BJ (cell line): ENCODE measurements at regions not wholly inside any gene's neighbourhood (a gene's known extent, or its start where the extent isn't known, plus 50 kb on each side); places are given as distances from the start of the nearest gene placed in this dataset.

Experiments used
- CTCF ChIA-PET: fragments of 350-600 bp; formaldehyde crosslinking; extraction: SDS; loops from one replicate; lab custom pipeline; 2021; ENCODE audit warnings: antibody characterized with exemption, inconsistent platforms; lab: Yijun Ruan, JAX
- POLR2A ChIA-PET: fragments of 300-600 bp; sonication (Branson Sonifier 250); formaldehyde crosslinking; extraction: SDS; loops from one replicate; lab custom pipeline; 2021; ENCODE audit warnings: antibody characterized with exemption; lab: Charles Lee
- DNase-seq: peaks from one replicate; pipeline ENCODE4 v3.0.0-alpha.2; 2011; ENCODE audit warnings: low read depth
- H3K27me3 ChIP-seq: 2 replicates; pipeline ENCODE4 v1.6.0; 2011; ENCODE audit warnings: low read length; ENCODE audit not compliant: control insufficient read depth, insufficient read depth
- H3K36me3 ChIP-seq: 2 replicates; pipeline ENCODE4 v1.5.1; 2011; ENCODE audit warnings: low read length; ENCODE audit not compliant: control insufficient read depth, insufficient read depth
- H3K4me3 ChIP-seq: 2 replicates; pipeline ENCODE4 v1.5.1; 2011; ENCODE audit warnings: low read depth, mild to moderate bottlenecking, control low read depth, low read length
- CTCF ChIP-seq: IDR thresholded peaks from 2 replicates; pipeline ENCODE4 v1.5.1; 2011; ENCODE audit warnings: low read depth, mild to moderate bottlenecking, control low read depth, inconsistent platforms, low read length, moderate library complexity; ENCODE audit not compliant: insufficient read depth

GRCh38 chr9:90428517-90428916 is 214.1 kb downstream of the DIRAS2 start:
- Histone ChIP-seq H3K27me3 (no peaks in the 10 kb centered on the region), H3K36me3 (no peaks in the 10 kb centered on the region), H3K4me3 (no peak overlapping the region)
- ChIA-PET CTCF (no interaction called here), POLR2A (no interaction called here)
- no peak for TF ChIP-seq CTCF
- DNase-seq: no peak

- H3K36me3 ChIP-seq: no peaks in the 10 kb centered on the region
- ChIA-PET CTCF (no interaction called here), POLR2A (no interaction called here)
- DNase-seq: no peak
- no peaks in the 10 kb centered on the region for H3K27me3 ChIP-seq
- H3K4me3 ChIP-seq: no peak overlapping the region
- TF ChIP-seq CTCF: no peak
Observed at GRCh38 chr9:90432951-90433350, 209.7 kb downstream of the DIRAS2 start.

GRCh38 chr9:90433398-90433941 is 209.2 kb downstream of the DIRAS2 start:
- TF ChIP-seq CTCF: no peak
- no peak for DNase-seq
- ChIA-PET POLR2A (no interaction called here), CTCF (interaction anchor here (1.0 kb wide), 1 partner anchor 15 kb away, joined by 4 read pairs; no protein-coding TSS in a partner anchor)
- Histone ChIP-seq H3K36me3 (no peaks in the 10 kb centered on the region), H3K27me3 (no peaks in the 10 kb centered on the region), H3K4me3 (no peak overlapping the region)

GRCh38 chr9:90441814-90442213 is 200.8 kb downstream of the DIRAS2 start:
- POLR2A ChIA-PET: no interaction called here
- TF ChIP-seq CTCF: no peak
- DNase-seq: no peak
- CTCF ChIA-PET: no interaction called here
- H3K36me3 ChIP-seq: no peaks in the 10 kb centered on the region
- no peaks in the 10 kb centered on the region for H3K27me3 ChIP-seq
- H3K4me3 ChIP-seq: no peak overlapping the region

- ChIA-PET POLR2A (no interaction called here), CTCF (no interaction called here)
- DNase-seq: no peak
Observed at GRCh38 chr9:90442723-90443122, 199.9 kb downstream of the DIRAS2 start.

More at GRCh38 chr9:90442723-90443122, 199.9 kb downstream of the DIRAS2 start:
- TF ChIP-seq CTCF: no peak
- no peaks in the 10 kb centered on the region for H3K27me3 ChIP-seq
- H3K4me3 ChIP-seq: no peak overlapping the region
- H3K36me3 ChIP-seq: no peaks in the 10 kb centered on the region
